Body of pancreas (tissue), 4 donors: ENCODE measurements at regions not wholly inside any gene's neighbourhood (a gene's known extent, or its start where the extent isn't known, plus 50 kb on each side); places are given as distances from the start of the nearest gene placed in this dataset.

Source experiments
- CTCF ChIP-seq, 7 experiments: fragments of 450-650 bp in 4 of 7; fragments of 200-600 bp in 3 of 7; sonication (generic) in 3 of 7; IDR thresholded peaks; one replicate each; pipeline ENCODE4 v1.5.1; 2016 to 2019; ENCODE audit warnings: antibody characterized with exemption in 7 of 7
- POLR2A ChIP-seq, 3 donors: fragments of 450-650 bp; IDR thresholded peaks; one replicate each; pipeline ENCODE4 v1.6.1; 2016; ENCODE audit warnings: antibody characterized with exemption in 3 of 3, mild to moderate bottlenecking in 2 of 3

- TF ChIP-seq CTCF (IDR thresholded peaks at IDR 0.05), result no peak
- TF ChIP-seq POLR2A (IDR thresholded peaks at IDR 0.05), result no peak
Measured at GRCh38 chrX:46036508-46036907, 508.7 kb downstream of the ZNF674 start.
